ENCODE measurements at regions not wholly inside any gene's neighbourhood (a gene's known extent, or its start where the extent isn't known, plus 50 kb on each side); places are given as distances from the start of the nearest gene placed in this dataset.
"Not testable (repeated sequence)": the region's sequence is repeated elsewhere in the genome, so short reads cannot be mapped to it uniquely, and the experiment has no call there.

DNA sequence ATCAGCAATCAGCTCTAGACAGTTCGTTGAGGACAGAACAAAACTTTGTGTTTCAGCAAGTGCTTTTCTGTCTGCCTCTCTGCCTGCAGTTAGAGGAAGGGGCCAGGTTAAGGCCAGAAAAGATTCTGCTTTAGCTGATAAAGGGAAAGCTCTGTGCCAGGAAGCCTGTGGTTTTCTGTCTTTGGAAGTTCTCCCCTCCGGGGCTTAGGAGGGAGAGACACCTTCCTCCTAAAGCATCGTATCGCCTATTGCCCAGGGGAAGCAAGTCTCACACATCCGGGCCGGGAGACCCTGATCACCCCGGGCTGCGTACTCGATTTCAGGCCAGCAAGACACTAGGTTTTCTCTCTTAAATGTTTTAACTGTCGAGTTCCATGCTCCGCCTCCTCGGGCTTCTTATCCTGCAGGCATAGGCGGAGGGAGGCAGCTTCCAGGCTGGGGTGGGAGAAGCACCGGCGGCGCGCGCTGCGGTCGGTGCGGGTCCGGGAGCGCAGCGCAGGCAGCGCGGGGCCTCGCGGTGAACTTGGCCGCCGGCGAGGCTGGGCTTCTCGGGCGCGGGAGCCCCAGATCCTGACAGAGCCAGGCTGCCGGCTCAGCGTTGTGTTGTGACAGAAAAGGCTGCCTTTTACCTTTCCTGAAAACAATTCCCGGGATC lies 245.4 kb downstream of the BCL2L11 start:
- peak overlapping the region in 3 of 4 donors; percentile 3 to 43 (median 21) for H3K4me3 ChIP-seq
- WGBS, 2 donors (ENCODE audit: low coverage in 1 of 2), result 18 to 23% methylated on average over 11 of the region's 37 CpGs
- in situ Hi-C loops (cut with MboI; ENCODE audit: low pct_ligation_motif_present in 1 of 4, low pct_unique_long_range_greater_than_20kb in 1 of 4, low sequenced_read_pairs in 3 of 4); H3K27ac ChIP-seq; H3K9me3 ChIP-seq; H3K36me3 ChIP-seq; H3K27me3 ChIP-seq; H3K4me1 ChIP-seq; intact Hi-C loops (cut with DNase I; ENCODE audit: low total_unique reads): not testable (repeated sequence)
- peak; percentile 22 for DNase-seq

DNA sequence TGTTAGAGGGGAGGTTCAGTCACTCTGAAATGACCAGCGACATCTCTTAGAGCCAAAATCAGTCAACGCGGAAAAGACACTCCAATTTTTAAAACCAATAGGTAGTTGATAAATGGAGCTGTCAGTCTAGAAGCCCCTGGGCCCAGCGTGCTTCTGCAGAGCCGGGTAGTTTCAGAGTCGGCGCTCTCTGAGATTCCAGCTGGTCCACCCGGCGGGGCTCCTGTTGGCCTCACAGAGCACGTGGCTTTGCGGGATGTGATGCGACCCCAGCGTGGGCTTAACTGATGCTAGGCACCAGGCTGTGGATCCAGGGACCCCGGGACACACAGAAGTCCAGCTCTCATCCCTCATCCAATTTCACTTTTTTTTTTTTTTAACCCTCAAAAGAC lies 245.9 kb downstream of the BCL2L11 start:
- DNase-seq; in situ Hi-C loops (cut with MboI; ENCODE audit: low pct_ligation_motif_present in 1 of 4, low pct_unique_long_range_greater_than_20kb in 1 of 4, low sequenced_read_pairs in 3 of 4); H3K27ac ChIP-seq; H3K4me1 ChIP-seq; intact Hi-C loops (cut with DNase I; ENCODE audit: low total_unique reads); H3K27me3 ChIP-seq; H3K36me3 ChIP-seq; H3K9me3 ChIP-seq: not testable (repeated sequence)
- 45% methylated on average over 14 of the region's 14 CpGs; no CpG with 5 or more reads in 1 of the 2 donors for WGBS, 2 donors (ENCODE audit: low coverage in 1 of 2)
- H3K4me3 ChIP-seq, result peak overlapping the region in 3 of 4 donors; percentile 3 to 43 (median 21)

DNA sequence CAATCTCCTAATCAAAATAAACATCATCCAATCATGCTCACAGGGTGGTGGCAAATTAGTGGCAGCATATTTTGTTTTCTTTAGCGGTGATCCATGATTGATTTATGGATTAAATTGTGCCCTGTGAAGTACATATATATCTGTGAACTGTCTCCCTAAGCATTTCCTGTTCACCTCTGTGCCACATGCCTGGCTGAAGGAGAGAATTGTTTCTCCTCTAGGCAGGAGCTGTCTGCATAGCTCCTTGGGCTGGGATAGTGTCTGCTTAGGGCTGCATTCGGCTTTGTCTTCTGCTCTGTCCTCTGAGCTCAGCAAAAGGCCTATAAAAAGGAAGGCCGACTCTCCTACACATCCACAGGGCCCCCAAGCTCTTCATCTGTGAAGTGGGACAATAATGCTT lies 246.4 kb downstream of the BCL2L11 start:
- H3K9me3 ChIP-seq; H3K27ac ChIP-seq; intact Hi-C loops (cut with DNase I; ENCODE audit: low total_unique reads); H3K4me1 ChIP-seq; H3K27me3 ChIP-seq; H3K4me3 ChIP-seq; in situ Hi-C loops (cut with MboI; ENCODE audit: low pct_ligation_motif_present in 1 of 4, low pct_unique_long_range_greater_than_20kb in 1 of 4, low sequenced_read_pairs in 3 of 4); DNase-seq; H3K36me3 ChIP-seq: not testable (repeated sequence)
- WGBS, 2 donors (ENCODE audit: low coverage in 1 of 2), result 71% methylated on average over 3 of the region's 3 CpGs; no CpG with 5 or more reads in 1 of the 2 donors

DNA sequence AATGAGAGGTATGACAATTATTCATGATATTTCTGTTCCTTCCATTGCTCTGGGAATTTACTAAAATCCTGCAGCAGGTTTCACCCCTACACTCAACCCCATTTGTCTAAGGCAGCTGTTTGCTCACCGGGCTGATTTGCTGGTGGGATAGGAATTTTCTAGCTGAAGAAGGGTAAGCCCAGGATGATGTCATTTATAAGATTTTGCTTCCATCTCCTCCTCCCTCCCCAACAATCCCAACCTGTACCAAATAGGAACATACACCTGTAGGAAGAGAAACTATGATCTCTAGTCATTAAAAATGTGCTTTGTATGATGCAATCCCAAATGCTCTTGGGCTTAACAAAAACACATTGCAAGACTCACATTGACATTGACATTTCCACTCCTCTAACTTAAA lies 247.2 kb downstream of the BCL2L11 start:
- H3K36me3 ChIP-seq; H3K27me3 ChIP-seq; H3K27ac ChIP-seq; H3K4me3 ChIP-seq; H3K9me3 ChIP-seq; intact Hi-C loops (cut with DNase I; ENCODE audit: low total_unique reads); H3K4me1 ChIP-seq; DNase-seq; in situ Hi-C loops (cut with MboI; ENCODE audit: low pct_ligation_motif_present in 1 of 4, low pct_unique_long_range_greater_than_20kb in 1 of 4, low sequenced_read_pairs in 3 of 4): not testable (repeated sequence)
- 80% methylated on average over 1 of the region's 1 CpG; no CpG with 5 or more reads in 1 of the 2 donors for WGBS, 2 donors (ENCODE audit: low coverage in 1 of 2)

DNA sequence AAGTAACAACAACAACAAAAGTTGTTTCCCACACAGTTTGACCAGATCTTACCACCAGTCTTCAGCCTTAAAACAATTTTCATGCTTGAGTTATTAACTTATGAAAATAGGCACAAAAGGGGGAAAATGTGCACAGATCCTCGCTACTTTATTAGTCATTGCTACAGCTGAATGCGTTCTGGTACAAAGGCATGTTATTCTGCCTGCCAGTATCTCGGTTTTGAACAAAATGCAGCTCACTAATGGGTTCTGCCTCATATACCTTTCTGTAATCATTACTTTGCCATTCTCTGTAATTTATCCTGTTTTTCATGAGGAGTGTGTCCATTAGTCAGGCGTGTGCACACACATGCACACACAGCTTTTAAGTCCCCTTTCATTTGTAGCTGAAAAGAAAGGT lies 247.6 kb downstream of the BCL2L11 start:
- in situ Hi-C loops (cut with MboI; ENCODE audit: low pct_ligation_motif_present in 1 of 4, low pct_unique_long_range_greater_than_20kb in 1 of 4, low sequenced_read_pairs in 3 of 4); intact Hi-C loops (cut with DNase I; ENCODE audit: low total_unique reads); H3K4me1 ChIP-seq; H3K9me3 ChIP-seq; H3K27ac ChIP-seq; H3K4me3 ChIP-seq; DNase-seq; H3K27me3 ChIP-seq; H3K36me3 ChIP-seq: not testable (repeated sequence)
- WGBS, 2 donors (ENCODE audit: low coverage in 1 of 2), result no CpG with 5 or more reads among the region's 4 CpGs

DNA sequence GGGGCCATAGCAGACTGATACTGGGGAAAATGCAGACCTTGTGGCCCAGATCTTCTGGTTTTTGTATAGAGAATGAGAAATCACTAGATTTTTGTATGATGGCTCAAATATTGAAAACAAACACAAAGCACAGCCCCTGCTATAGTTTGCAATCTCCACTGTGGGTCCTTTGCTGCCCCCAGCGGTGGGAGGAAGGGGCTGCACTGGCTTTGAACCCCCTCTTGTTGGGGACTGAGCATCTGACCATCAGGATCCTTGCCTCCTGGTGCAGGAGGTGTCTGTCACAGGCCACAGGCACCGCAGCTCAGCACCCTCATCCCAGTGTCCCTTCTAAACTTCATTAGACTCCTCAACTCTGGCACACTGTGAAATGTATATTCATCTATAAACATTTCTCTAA lies 252.3 kb downstream of the BCL2L11 start:
- H3K27ac ChIP-seq; H3K27me3 ChIP-seq; DNase-seq; H3K4me1 ChIP-seq; intact Hi-C loops (cut with DNase I; ENCODE audit: low total_unique reads); H3K4me3 ChIP-seq; in situ Hi-C loops (cut with MboI; ENCODE audit: low pct_ligation_motif_present in 1 of 4, low pct_unique_long_range_greater_than_20kb in 1 of 4, low sequenced_read_pairs in 3 of 4); H3K36me3 ChIP-seq; H3K9me3 ChIP-seq: not testable (repeated sequence)
- no CpG with 5 or more reads among the region's 2 CpGs for WGBS, 2 donors (ENCODE audit: low coverage in 1 of 2)

DNA sequence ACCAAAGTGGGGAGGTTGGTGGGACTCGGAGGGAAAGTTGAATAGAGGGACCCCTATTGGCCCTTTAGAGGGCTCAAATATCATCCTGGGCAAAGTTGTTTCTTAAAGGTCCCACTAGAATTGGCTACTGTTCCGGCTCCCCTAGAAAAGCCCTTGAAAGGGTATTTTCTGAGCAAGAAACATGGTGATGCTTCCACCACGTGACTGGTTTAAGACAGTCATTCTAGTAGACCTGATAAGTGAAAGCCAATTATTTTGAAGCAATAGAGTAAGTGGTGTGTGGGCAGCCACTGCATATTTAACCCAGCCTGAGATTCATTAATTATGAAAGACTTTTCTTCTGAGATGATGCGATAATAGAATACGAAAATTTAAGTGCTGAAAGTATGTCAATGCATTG lies 253.3 kb downstream of the BCL2L11 start:
- H3K9me3 ChIP-seq; intact Hi-C loops (cut with DNase I; ENCODE audit: low total_unique reads); H3K27ac ChIP-seq; H3K27me3 ChIP-seq; in situ Hi-C loops (cut with MboI; ENCODE audit: low pct_ligation_motif_present in 1 of 4, low pct_unique_long_range_greater_than_20kb in 1 of 4, low sequenced_read_pairs in 3 of 4); H3K4me3 ChIP-seq; DNase-seq; H3K4me1 ChIP-seq; H3K36me3 ChIP-seq: not testable (repeated sequence)
- 91 to 93% methylated on average over 3 to 5 of the region's 5 CpGs for WGBS, 2 donors (ENCODE audit: low coverage in 1 of 2)

DNA sequence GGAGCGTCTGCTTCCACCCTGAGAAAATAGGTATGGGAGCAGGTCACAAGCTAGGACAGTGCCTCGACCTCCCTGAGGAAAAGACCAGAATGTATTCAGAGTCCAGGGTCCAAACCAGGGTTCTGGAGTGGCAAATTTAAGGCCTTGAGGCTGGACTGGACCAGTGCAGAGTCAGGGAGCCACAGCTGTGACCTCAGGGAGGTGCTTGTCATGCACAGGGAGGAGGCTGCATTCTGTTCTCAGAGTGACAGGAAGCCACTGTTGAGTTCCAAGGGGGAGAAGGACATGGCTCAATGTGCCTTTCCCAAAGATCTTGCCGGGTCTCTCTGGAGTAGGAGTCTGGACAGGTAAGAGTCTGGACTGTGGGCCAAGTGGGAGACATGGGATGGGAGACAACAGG lies 254.0 kb downstream of the BCL2L11 start:
- WGBS, 2 donors (ENCODE audit: low coverage in 1 of 2), result 100% methylated on average over 1 of the region's 3 CpGs; no CpG with 5 or more reads in 1 of the 2 donors
- in situ Hi-C loops (cut with MboI; ENCODE audit: low pct_ligation_motif_present in 1 of 4, low pct_unique_long_range_greater_than_20kb in 1 of 4, low sequenced_read_pairs in 3 of 4); H3K4me1 ChIP-seq; DNase-seq; H3K27ac ChIP-seq; H3K36me3 ChIP-seq; H3K9me3 ChIP-seq; H3K27me3 ChIP-seq; H3K4me3 ChIP-seq; intact Hi-C loops (cut with DNase I; ENCODE audit: low total_unique reads): not testable (repeated sequence)

DNA sequence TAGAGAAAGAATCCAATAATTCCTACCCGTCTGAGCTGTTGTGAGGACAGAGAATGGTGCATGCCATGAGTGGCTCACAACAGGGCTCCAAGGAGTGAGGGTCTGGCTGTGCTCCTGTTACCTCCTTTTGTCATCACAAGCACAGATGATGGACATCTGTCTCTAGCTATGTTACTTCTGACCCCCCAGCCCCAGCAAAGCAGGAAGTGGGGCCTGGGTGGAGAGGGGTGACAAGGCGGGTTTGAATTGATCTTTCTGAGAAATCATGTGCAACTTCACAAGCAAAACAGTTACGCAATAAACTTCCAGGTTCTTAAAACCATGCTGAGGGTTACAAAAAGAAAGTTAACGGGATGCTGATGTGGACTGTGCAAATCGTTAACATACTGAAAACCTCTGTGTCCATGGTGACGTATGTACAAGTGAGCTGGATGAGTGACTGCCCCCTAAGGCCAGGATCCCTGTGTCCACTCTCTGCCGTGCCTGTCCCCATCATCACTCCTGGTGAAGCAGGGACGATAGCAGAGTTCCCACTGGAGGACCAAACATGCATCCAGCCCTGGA lies 254.7 kb downstream of the BCL2L11 start:
- H3K36me3 ChIP-seq; DNase-seq; in situ Hi-C loops (cut with MboI; ENCODE audit: low pct_ligation_motif_present in 1 of 4, low pct_unique_long_range_greater_than_20kb in 1 of 4, low sequenced_read_pairs in 3 of 4); H3K27ac ChIP-seq; H3K9me3 ChIP-seq; H3K4me3 ChIP-seq; H3K27me3 ChIP-seq; intact Hi-C loops (cut with DNase I; ENCODE audit: low total_unique reads); H3K4me1 ChIP-seq: not testable (repeated sequence)
- WGBS, 2 donors (ENCODE audit: low coverage in 1 of 2), result 96% methylated on average over 8 of the region's 8 CpGs; no CpG with 5 or more reads in 1 of the 2 donors

DNA sequence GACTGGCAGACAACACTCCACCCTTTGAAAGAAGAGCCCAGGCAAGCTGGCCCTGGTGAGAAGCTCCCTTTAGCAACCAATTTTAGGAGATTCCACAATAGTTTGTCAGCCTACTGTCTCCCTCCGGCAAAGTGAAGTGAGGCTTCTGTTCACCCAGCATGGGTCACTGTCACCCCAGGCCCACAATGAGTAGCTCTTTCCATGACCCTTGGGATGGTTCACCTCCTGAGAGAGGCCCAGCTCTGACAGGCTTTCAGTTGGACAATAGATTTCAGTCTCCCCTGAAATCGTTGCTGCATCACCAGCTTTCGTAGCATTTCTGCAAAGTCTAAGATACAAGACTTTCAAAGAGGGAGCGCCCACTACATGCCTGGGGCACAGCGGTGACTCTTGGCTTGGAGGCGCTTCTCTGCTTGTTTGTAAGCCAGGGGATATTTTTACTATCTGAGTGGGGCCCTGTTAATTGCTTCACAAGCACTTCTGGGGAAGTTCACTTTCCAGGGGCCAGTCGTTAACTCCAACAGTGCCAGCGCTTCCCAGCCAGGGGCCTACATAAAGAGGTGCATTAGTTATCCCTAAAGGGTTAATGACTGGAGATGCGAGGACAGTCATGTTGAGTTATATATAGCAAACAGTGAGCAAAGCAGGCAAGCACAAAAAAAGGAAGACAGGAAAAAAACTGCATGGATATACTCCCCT lies 255.7 kb downstream of the BCL2L11 start:
- WGBS, 2 donors (ENCODE audit: low coverage in 1 of 2), result no CpG with 5 or more reads among the region's 9 CpGs
- in situ Hi-C loops (cut with MboI; ENCODE audit: low pct_ligation_motif_present in 1 of 4, low pct_unique_long_range_greater_than_20kb in 1 of 4, low sequenced_read_pairs in 3 of 4); DNase-seq: not testable (repeated sequence)

DNA sequence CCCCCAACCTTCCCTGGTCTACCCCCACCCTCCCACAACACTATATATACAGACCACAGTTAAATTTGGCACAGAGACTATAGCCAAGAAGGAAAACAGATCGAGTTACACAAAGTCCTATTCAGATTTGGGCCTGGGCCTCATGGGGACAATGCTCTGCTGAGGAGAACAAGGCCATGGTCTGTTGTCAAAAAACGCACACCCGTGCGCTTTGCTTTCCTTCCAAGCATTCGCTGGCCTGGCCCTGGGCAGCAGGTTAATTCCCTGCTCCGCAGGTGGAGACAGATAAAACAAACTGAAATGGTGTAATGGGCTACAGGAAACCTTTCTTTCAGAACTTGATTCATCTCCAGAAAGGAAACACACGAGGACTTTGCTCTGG lies 256.2 kb downstream of the BCL2L11 start:
- H3K27me3 ChIP-seq; in situ Hi-C loops (cut with MboI; ENCODE audit: low pct_ligation_motif_present in 1 of 4, low pct_unique_long_range_greater_than_20kb in 1 of 4, low sequenced_read_pairs in 3 of 4); H3K4me3 ChIP-seq; H3K27ac ChIP-seq; H3K9me3 ChIP-seq; H3K4me1 ChIP-seq; intact Hi-C loops (cut with DNase I; ENCODE audit: low total_unique reads); H3K36me3 ChIP-seq: not testable (repeated sequence)
- DNase-seq, result peak; percentile 20
- WGBS, 2 donors (ENCODE audit: low coverage in 1 of 2), result no CpG with 5 or more reads among the region's 7 CpGs

More for the DNA sequence above, 255.7 kb downstream of the BCL2L11 start:
- H3K27me3 ChIP-seq; H3K9me3 ChIP-seq; H3K27ac ChIP-seq; H3K4me3 ChIP-seq; H3K4me1 ChIP-seq; intact Hi-C loops (cut with DNase I; ENCODE audit: low total_unique reads); H3K36me3 ChIP-seq: not testable (repeated sequence)
